HepG2 (cell line): ENCODE measurements at regions not wholly inside any gene's neighbourhood (a gene's known extent, or its start where the extent isn't known, plus 50 kb on each side); places are given as distances from the start of the nearest gene placed in this dataset.
"Not testable (repeated sequence)": the region's sequence is repeated elsewhere in the genome, so short reads cannot be mapped to it uniquely, and the experiment has no call there.

Experiments
- ATAC-seq: fragments of 200-7000 bp; cut with Tn5 transposase; 3 replicates; pipeline ENCODE4 v1.9.1; 2020; ENCODE audit warnings: mild to moderate bottlenecking, moderate library complexity
- BruUV-seq: library from RNA; stranded (reverse); fragments of 400-500 nt; replicated peaks from 2 replicates; lab custom pipeline; 2021; lab: Mats Ljungman, UMichigan
- CTCF ChIA-PET: fragments of 300-600 bp; formaldehyde crosslinking; extraction: SDS; loops from one replicate; lab custom pipeline; 2021; ENCODE audit warnings: low total read pairs, inconsistent platforms, low intra/inter-chr PET ratio; lab: Yijun Ruan, JAX
- POLR2A ChIA-PET: fragments of 350-600 bp; sonication (Branson Sonifier 250); formaldehyde crosslinking; loops from one replicate; lab custom pipeline; 2020; ENCODE audit warnings: antibody characterized with exemption, inconsistent platforms; lab: Yijun Ruan, JAX
- DNase-seq: peaks from one replicate; pipeline ENCODE4 v3.0.0-alpha.2; 2015; ENCODE audit warnings: low spot score
- FAIRE-seq: peaks from 3 replicates; lab custom pipeline; 2011; peaks lifted over from hg19 to GRCh38; lab: Jason Lieb, UNC
- H2AFZ ChIP-seq: one replicate; pipeline ENCODE4 v1.6.1; 2011; ENCODE audit warnings: low read length, inconsistent platforms
- H3K27ac ChIP-seq: fragments of 300-600 bp; 3 replicates; pipeline ENCODE4 v1.8.0; 2011; ENCODE audit warnings: mixed run types, mild to moderate bottlenecking, mixed read lengths, low read length, inconsistent platforms; ENCODE audit not compliant: insufficient read depth; ENCODE audit errors: extremely low read length
- H3K27me3 ChIP-seq, 2 experiments: fragments of 200-600 bp in 1 of 2; 2 replicates in 1 of 2; 3 replicates in 1 of 2; pipeline versions ENCODE4 v1.6.0 to v1.8.0; 2011; ENCODE audit warnings: low read length in 2 of 2, mild to moderate bottlenecking in 2 of 2, moderate library complexity in 2 of 2, inconsistent platforms in 1 of 2; ENCODE audit not compliant: insufficient read depth in 2 of 2, control insufficient read depth in 1 of 2
- H3K36me3 ChIP-seq, 2 experiments: fragments of 200-600 bp in 1 of 2; replicated peaks in 1 of 2; 2 replicates in 1 of 2; 3 replicates in 1 of 2; pipeline versions ENCODE4 v1.5.1 to v1.8.0; 2011; ENCODE audit warnings: low read length in 2 of 2, inconsistent platforms in 1 of 2; ENCODE audit not compliant: insufficient read depth in 2 of 2, control insufficient read depth in 1 of 2
- H3K4me1 ChIP-seq: 2 replicates; pipeline ENCODE4 v1.5.1; 2012; ENCODE audit warnings: low read length, inconsistent platforms; ENCODE audit not compliant: insufficient read depth
- H3K4me2 ChIP-seq: 2 replicates; pipeline ENCODE4 v1.6.0; 2011; ENCODE audit warnings: low read depth, low read length, inconsistent platforms
- H3K4me3 ChIP-seq, 3 experiments: fragments of 200-600 bp in 1 of 3; sonication (generic), shearing (Covaris generic) in 1 of 3; replicated peaks in 1 of 3; 2 replicates each; pipeline ENCODE4 v1.5.1; 2011 to 2016; ENCODE audit warnings: low read length in 3 of 3, inconsistent platforms in 2 of 3, low read depth in 2 of 3, mild to moderate bottlenecking in 2 of 3, control low read depth in 1 of 3, mixed read lengths in 1 of 3; ENCODE audit not compliant: insufficient read depth in 1 of 3
- H3K79me2 ChIP-seq: one replicate; pipeline ENCODE4 v1.6.1; 2011; ENCODE audit warnings: low read length, inconsistent platforms; ENCODE audit not compliant: insufficient read depth
- H3K9ac ChIP-seq: 2 replicates; pipeline ENCODE4 v1.6.0; 2011; ENCODE audit warnings: mild to moderate bottlenecking, low read depth, low read length, inconsistent platforms; ENCODE audit not compliant: insufficient read depth
- H3K9me3 ChIP-seq: 2 replicates; pipeline ENCODE4 v1.5.1; 2012; ENCODE audit warnings: mild to moderate bottlenecking, low read length
- H4K20me1 ChIP-seq: 2 replicates; pipeline ENCODE4 v1.6.0; 2011; ENCODE audit warnings: inconsistent platforms, mild to moderate bottlenecking, low read length, moderate library complexity; ENCODE audit not compliant: insufficient read depth
- AHDC1 ChIP-seq: sonication (generic); formaldehyde crosslinking; IDR thresholded peaks from 2 replicates; pipeline ENCODE4 v1.5.1; 2020; ENCODE audit warnings: mild to moderate bottlenecking, missing genetic modification reagents, borderline replicate concordance
- FOXA3 ChIP-seq: IDR thresholded peaks from 2 replicates; pipeline ENCODE4 v1.6.1; 2016; ENCODE audit warnings: missing genetic modification reagents, missing compliant biosample characterization
- GTF3A ChIP-seq: sonication (generic); formaldehyde crosslinking; conservative IDR thresholded peaks from 2 replicates; pipeline ENCODE4 v1.4.0; 2020; ENCODE audit warnings: mild to moderate bottlenecking, missing genetic modification reagents
- HNF4A ChIP-seq: sonication (generic); formaldehyde crosslinking; IDR thresholded peaks from 2 replicates; pipeline ENCODE4 v1.4.0; 2020; ENCODE audit warnings: missing genetic modification reagents
- LCORL ChIP-seq, 2 experiments: fragments of 450-650 bp in 1 of 2; sonication (generic) in 1 of 2; formaldehyde crosslinking in 1 of 2; IDR thresholded peaks; 2 replicates each; pipeline versions ENCODE4 v1.5.0 to v1.6.1; 2017 to 2020; ENCODE audit warnings: antibody characterized with exemption in 1 of 2, missing genetic modification reagents in 1 of 2
- U2AF2 ChIP-seq: fragments of 200-400 bp; formaldehyde crosslinking; IDR thresholded peaks from 2 replicates; pipeline ENCODE4 v1.6.1; 2017; ENCODE audit warnings: low read depth, mild to moderate bottlenecking, low read length
- ZNF687 ChIP-seq: sonication (generic); formaldehyde crosslinking; IDR thresholded peaks from 2 replicates; pipeline ENCODE4 v1.5.1; 2020; ENCODE audit warnings: mild to moderate bottlenecking, missing genetic modification reagents, moderate library complexity
- WGBS: methylation state at CpG from one replicate; pipeline ENCODE4 v1.1.6; 2017; ENCODE audit warnings: low lambda C conversion rate; 5-methylcytosine and 5-hydroxymethylcytosine counted together
- in situ Hi-C: cut with HindIII; loops from 2 replicates; pipeline ENCODE4 v1.10.0; 2017; ENCODE audit warnings: low pct_unique_long_range_greater_than_20kb; ENCODE audit not compliant: extremely low pct_ligation_motif_present
- intact Hi-C: fragments of 100-400 bp; cut with micrococcal nuclease; formaldehyde crosslinking; loops from one replicate; pipeline ENCODE4 v1.10.0; 2022; ENCODE audit not compliant: unreplicated experiment

GRCh38 chr15:62254137-62254934 is 89.3 kb upstream of the C2CD4B start (continued):
- TF ChIP-seq ZNF687 (CRISPR knock-in tag): peak; percentile 11; the same call in 1 of the 2 replicates
- no peak for TF ChIP-seq GTF3A (CRISPR knock-in tag)
- TF ChIP-seq U2AF2: no peak

GRCh38 chr15:62256430-62256829 is 91.3 kb upstream of the C2CD4B start:
- CTCF ChIA-PET; BruUV-seq; H3K27ac ChIP-seq; H3K9me3 ChIP-seq; H3K79me2 ChIP-seq; POLR2A ChIA-PET; H3K4me2 ChIP-seq; H3K36me3 ChIP-seq; H3K4me3 ChIP-seq; H3K9ac ChIP-seq; H4K20me1 ChIP-seq; in situ Hi-C loops; H2AFZ ChIP-seq; TF ChIP-seq LCORL (IDR thresholded peaks at IDR 0.05): not testable (repeated sequence)
- ATAC-seq: peak; percentile 7; the same call in 1 of the 3 replicates
- intact Hi-C loops: loop anchor here (10.0 kb wide), 1 partner anchor 382 kb away; no protein-coding TSS in a partner anchor
- Histone ChIP-seq H3K4me1 (peaks cover 64% of the 10 kb centered on the region), H3K27me3 (peaks cover 2 to 13% of the 10 kb centered on the region in 2 experiments; a peak in 2 of 5 replicates)
- FAIRE-seq: peak; percentile 94
- peak; percentile 49 for DNase-seq
- WGBS: 39% methylated on average over 2 of the region's 2 CpGs
- 0 out of 2 replicates have a peak, but pooled peaks have one; percentile 30 for TF ChIP-seq LCORL (CRISPR knock-in tag; IDR thresholded peaks at IDR 0.05)
- peak; percentile 45; the same call in 1 of the 2 replicates for TF ChIP-seq FOXA3
- TF ChIP-seq HNF4A (CRISPR knock-in tag): peak; percentile 45
- TF ChIP-seq AHDC1: peak; percentile 30; the same call in 1 of the 2 replicates
